SK-N-SH treated with all-trans-retinoic acid at 6 μM for 48 hours (cell line): ENCODE measurements at regions not wholly inside any gene's neighbourhood (a gene's known extent, or its start where the extent isn't known, plus 50 kb on each side); places are given as distances from the start of the nearest gene placed in this dataset.

Source experiments
- CSDC2 ChIP-seq: fragments of 250-450 bp; sonication (Bioruptor Pico); IDR thresholded peaks from 2 replicates; pipeline ENCODE4 v1.5.0; 2020; ENCODE audit warnings: mild to moderate bottlenecking, moderate library complexity
- OSR1 ChIP-seq: fragments of 250-450 bp; sonication (Bioruptor Pico); IDR thresholded peaks from 2 replicates; pipeline ENCODE4 v1.8.0; 2022; ENCODE audit warnings: moderate library complexity, mild to moderate bottlenecking, inconsistent platforms
- PATZ1 ChIP-seq: fragments of 250-450 bp; sonication (Bioruptor Pico); IDR thresholded peaks from 2 replicates; pipeline ENCODE4 v1.8.0; 2020; ENCODE audit warnings: mild to moderate bottlenecking, moderate library complexity, borderline replicate concordance
- PPARA ChIP-seq: fragments of 250-450 bp; sonication (Bioruptor Pico); IDR thresholded peaks from 2 replicates; pipeline ENCODE4 v1.5.0; 2020; ENCODE audit warnings: mild to moderate bottlenecking, borderline replicate concordance
- TCF4 ChIP-seq: fragments of 250-450 bp; sonication (Bioruptor Pico); IDR thresholded peaks from 2 replicates; pipeline ENCODE4 v1.8.0; 2021; ENCODE audit warnings: mild to moderate bottlenecking, moderate library complexity, borderline replicate concordance
- TSHZ2 ChIP-seq: fragments of 250-450 bp; sonication (Bioruptor Pico); IDR thresholded peaks from 2 replicates; pipeline ENCODE4 v1.5.0; 2020; ENCODE audit warnings: mild to moderate bottlenecking, moderate library complexity
- ZC3H10 ChIP-seq: fragments of 250-450 bp; sonication (Bioruptor Pico); IDR thresholded peaks from 2 replicates; pipeline ENCODE4 v1.5.1; 2021; ENCODE audit warnings: mild to moderate bottlenecking, moderate library complexity
- ZFP3 ChIP-seq: fragments of 250-450 bp; sonication (Bioruptor Pico); IDR thresholded peaks from 2 replicates; pipeline ENCODE4 v1.5.0; 2020; ENCODE audit warnings: mild to moderate bottlenecking, moderate library complexity
- ZNF565 ChIP-seq: fragments of 450-650 bp; formaldehyde crosslinking; conservative IDR thresholded peaks from 2 replicates; pipeline ENCODE4 v1.5.0; 2020; ENCODE audit warnings: low read depth, mild to moderate bottlenecking, moderate library complexity

- TF ChIP-seq PATZ1 (CRISPR knock-in tag), result no peak
- TF ChIP-seq ZC3H10 (CRISPR knock-in tag), result no peak
- TF ChIP-seq ZNF565 (CRISPR knock-in tag), result no peak
- TF ChIP-seq OSR1, result no peak
- no peak for TF ChIP-seq TCF4 (CRISPR knock-in tag)
- no peak for TF ChIP-seq PPARA
- TF ChIP-seq ZFP3, result no peak
- no peak for TF ChIP-seq TSHZ2 (CRISPR knock-in tag)
- TF ChIP-seq CSDC2 (CRISPR knock-in tag), result no peak
Measured at GRCh38 chrX:35700121-35700520, 98.0 kb upstream of the MAGEB16 start.
